ENCODE measurements at regions not wholly inside any gene's neighbourhood (a gene's known extent, or its start where the extent isn't known, plus 50 kb on each side); places are given as distances from the start of the nearest gene placed in this dataset.

GRCh38 chr10:43955978-43956377, 307.3 kb upstream of the ZNF32 start:
- no peak for TF ChIP-seq ZNF70 (CRISPR knock-in tag; IDR thresholded peaks at IDR 0.05)
- TF ChIP-seq ZC3H10 (CRISPR knock-in tag; IDR thresholded peaks at IDR 0.05), result no peak
- no peak for TF ChIP-seq ZFP30 (CRISPR knock-in tag; IDR thresholded peaks at IDR 0.05)
- no peak for TF ChIP-seq TOX (CRISPR knock-in tag; IDR thresholded peaks at IDR 0.05; ENCODE audit: borderline replicate concordance)
- TF ChIP-seq POU6F1 (CRISPR knock-in tag; IDR thresholded peaks at IDR 0.05; ENCODE audit: borderline replicate concordance, low read depth), result no peak
- no peak for TF ChIP-seq ARNTL (CRISPR knock-in tag; IDR thresholded peaks at IDR 0.05; ENCODE audit: borderline replicate concordance, low read depth)
- no peak for TF ChIP-seq TSHZ2 (CRISPR knock-in tag; IDR thresholded peaks at IDR 0.05)
- no peak for TF ChIP-seq CREB5 (CRISPR knock-in tag; IDR thresholded peaks at IDR 0.05; ENCODE audit: low read depth)
- TF ChIP-seq ISL1 (CRISPR knock-in tag; IDR thresholded peaks at IDR 0.05), result no peak
- no peak for ATAC-seq

GRCh38 chr10:43955002-43955596, 306.4 kb upstream of the ZNF32 start:
- no peak for TF ChIP-seq ZFP3 (CRISPR knock-in tag; IDR thresholded peaks at IDR 0.05)
- TF ChIP-seq ZFP30 (CRISPR knock-in tag; IDR thresholded peaks at IDR 0.05), result no peak
- no peak for TF ChIP-seq CSDC2 (CRISPR knock-in tag; IDR thresholded peaks at IDR 0.05)
- no peak for TF ChIP-seq CREB5 (CRISPR knock-in tag; IDR thresholded peaks at IDR 0.05; ENCODE audit: low read depth)
- no peak for TF ChIP-seq TOX (CRISPR knock-in tag; IDR thresholded peaks at IDR 0.05; ENCODE audit: borderline replicate concordance)
- TF ChIP-seq BACH2 (CRISPR knock-in tag; IDR thresholded peaks at IDR 0.05; ENCODE audit: borderline replicate concordance), result no peak
- no peak for TF ChIP-seq ZNF70 (CRISPR knock-in tag; IDR thresholded peaks at IDR 0.05)
- no peak for TF ChIP-seq TCF4 (CRISPR knock-in tag; IDR thresholded peaks at IDR 0.05; ENCODE audit: borderline replicate concordance)
- TF ChIP-seq ISL1 (CRISPR knock-in tag; IDR thresholded peaks at IDR 0.05), result no peak
- no peak for TF ChIP-seq POU6F1 (CRISPR knock-in tag; IDR thresholded peaks at IDR 0.05; ENCODE audit: borderline replicate concordance, low read depth)
- no peak for TF ChIP-seq PPARA (CRISPR knock-in tag; IDR thresholded peaks at IDR 0.05; ENCODE audit: borderline replicate concordance)
- no peak for TF ChIP-seq OSR1 (CRISPR knock-in tag; IDR thresholded peaks at IDR 0.05)
- no peak for TF ChIP-seq CSRNP3 (CRISPR knock-in tag; IDR thresholded peaks at IDR 0.05)
- ATAC-seq, result no peak

GRCh38 chr10:43953672-43954071, 305.0 kb upstream of the ZNF32 start:
- ATAC-seq, result no peak
- TF ChIP-seq CSDC2 (CRISPR knock-in tag; IDR thresholded peaks at IDR 0.05), result no peak
- TF ChIP-seq RARB (CRISPR knock-in tag; IDR thresholded peaks at IDR 0.05), result no peak
- TF ChIP-seq ZFP30 (CRISPR knock-in tag; IDR thresholded peaks at IDR 0.05), result no peak
- TF ChIP-seq ISL1 (CRISPR knock-in tag; IDR thresholded peaks at IDR 0.05), result no peak
- no peak for TF ChIP-seq CREB5 (CRISPR knock-in tag; IDR thresholded peaks at IDR 0.05; ENCODE audit: low read depth)
- no peak for TF ChIP-seq TOX (CRISPR knock-in tag; IDR thresholded peaks at IDR 0.05; ENCODE audit: borderline replicate concordance)
- TF ChIP-seq OSR1 (CRISPR knock-in tag; IDR thresholded peaks at IDR 0.05), result no peak
- no peak for TF ChIP-seq PPARA (CRISPR knock-in tag; IDR thresholded peaks at IDR 0.05; ENCODE audit: borderline replicate concordance)
- no peak for TF ChIP-seq ESRRG (CRISPR knock-in tag; IDR thresholded peaks at IDR 0.05)
- no peak for TF ChIP-seq GLIS3 (CRISPR knock-in tag; IDR thresholded peaks at IDR 0.05)
- TF ChIP-seq TSHZ2 (CRISPR knock-in tag; IDR thresholded peaks at IDR 0.05), result no peak
- TF ChIP-seq ZNF70 (CRISPR knock-in tag; IDR thresholded peaks at IDR 0.05), result no peak
- no peak for TF ChIP-seq CSRNP3 (CRISPR knock-in tag; IDR thresholded peaks at IDR 0.05)

Data from SK-N-SH treated with all-trans-retinoic acid at 6 μM for 48 hours (cell line).